ENCODE measurements at regions not wholly inside any gene's neighbourhood (a gene's known extent, or its start where the extent isn't known, plus 50 kb on each side); places are given as distances from the start of the nearest gene placed in this dataset.

DNA sequence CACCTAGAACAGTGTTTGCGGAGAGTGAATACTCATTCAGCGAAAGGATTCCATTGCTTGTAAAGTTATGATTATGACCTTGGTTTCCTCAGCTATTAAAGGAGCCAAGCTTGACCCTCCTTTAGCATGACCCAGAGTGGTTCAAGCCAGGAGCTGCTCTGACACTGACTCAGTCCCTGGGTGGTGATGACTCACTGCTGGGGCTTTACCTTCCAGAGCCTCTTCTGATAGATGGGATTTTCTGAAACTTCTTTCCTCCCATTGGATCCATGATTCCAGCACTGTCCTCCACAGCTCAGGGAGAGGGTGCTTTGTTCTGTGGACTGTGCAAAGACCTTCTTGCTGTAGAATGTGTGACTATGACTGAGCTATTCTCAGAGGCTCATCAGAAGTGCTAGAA is 77.4 kb downstream of the S1PR1 start:
- ATAC-seq: peak; percentile 61
- TF ChIP-seq, protein P1, sequence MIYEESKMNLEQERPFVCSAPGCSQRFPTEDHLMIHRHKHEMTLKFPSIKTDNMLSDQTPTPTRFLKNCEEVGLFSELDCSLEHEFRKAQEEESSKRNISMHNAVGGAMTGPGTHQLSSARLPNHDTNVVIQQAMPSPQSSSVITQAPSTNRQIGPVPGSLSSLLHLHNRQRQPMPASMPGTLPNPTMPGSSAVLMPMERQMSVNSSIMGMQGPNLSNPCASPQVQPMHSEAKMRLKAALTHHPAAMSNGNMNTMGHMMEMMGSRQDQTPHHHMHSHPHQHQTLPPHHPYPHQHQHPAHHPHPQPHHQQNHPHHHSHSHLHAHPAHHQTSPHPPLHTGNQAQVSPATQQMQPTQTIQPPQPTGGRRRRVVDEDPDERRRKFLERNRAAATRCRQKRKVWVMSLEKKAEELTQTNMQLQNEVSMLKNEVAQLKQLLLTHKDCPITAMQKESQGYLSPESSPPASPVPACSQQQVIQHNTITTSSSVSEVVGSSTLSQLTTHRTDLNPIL (CRISPR knock-in tag; IDR thresholded peaks at IDR 0.05; ENCODE audit: low read depth): no peak
- TF ChIP-seq ZFP30 (CRISPR knock-in tag; IDR thresholded peaks at IDR 0.05) (no peak), SNAI2 (CRISPR knock-in tag; IDR thresholded peaks at IDR 0.05) (no peak), TOX (CRISPR knock-in tag; IDR thresholded peaks at IDR 0.05; ENCODE audit: borderline replicate concordance) (no peak), ZNF565 (CRISPR knock-in tag; conservative IDR thresholded peaks at IDR 0.05; ENCODE audit: low read depth) (no peak), GLIS3 (CRISPR knock-in tag; IDR thresholded peaks at IDR 0.05) (no peak)

DNA sequence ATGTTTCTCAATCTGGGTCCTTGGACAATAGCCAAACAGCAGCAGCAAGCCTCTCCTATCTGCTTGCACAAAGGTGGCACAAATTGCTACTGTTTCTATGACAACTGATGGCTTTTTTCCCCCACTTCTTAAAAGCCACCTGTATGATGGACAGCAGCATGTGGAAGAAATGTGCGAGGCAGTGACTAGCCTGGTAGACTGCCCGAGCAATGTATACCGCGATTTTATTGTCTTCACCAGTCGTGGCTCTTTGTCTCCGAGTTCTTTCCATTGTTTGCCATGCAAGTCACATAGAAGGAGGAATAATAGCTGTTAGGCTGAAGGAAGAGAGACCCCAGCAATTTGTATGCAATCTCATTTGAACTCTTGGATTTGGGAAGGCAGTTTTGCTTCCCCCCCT is 79.4 kb downstream of the S1PR1 start:
- TF ChIP-seq, protein P2, sequence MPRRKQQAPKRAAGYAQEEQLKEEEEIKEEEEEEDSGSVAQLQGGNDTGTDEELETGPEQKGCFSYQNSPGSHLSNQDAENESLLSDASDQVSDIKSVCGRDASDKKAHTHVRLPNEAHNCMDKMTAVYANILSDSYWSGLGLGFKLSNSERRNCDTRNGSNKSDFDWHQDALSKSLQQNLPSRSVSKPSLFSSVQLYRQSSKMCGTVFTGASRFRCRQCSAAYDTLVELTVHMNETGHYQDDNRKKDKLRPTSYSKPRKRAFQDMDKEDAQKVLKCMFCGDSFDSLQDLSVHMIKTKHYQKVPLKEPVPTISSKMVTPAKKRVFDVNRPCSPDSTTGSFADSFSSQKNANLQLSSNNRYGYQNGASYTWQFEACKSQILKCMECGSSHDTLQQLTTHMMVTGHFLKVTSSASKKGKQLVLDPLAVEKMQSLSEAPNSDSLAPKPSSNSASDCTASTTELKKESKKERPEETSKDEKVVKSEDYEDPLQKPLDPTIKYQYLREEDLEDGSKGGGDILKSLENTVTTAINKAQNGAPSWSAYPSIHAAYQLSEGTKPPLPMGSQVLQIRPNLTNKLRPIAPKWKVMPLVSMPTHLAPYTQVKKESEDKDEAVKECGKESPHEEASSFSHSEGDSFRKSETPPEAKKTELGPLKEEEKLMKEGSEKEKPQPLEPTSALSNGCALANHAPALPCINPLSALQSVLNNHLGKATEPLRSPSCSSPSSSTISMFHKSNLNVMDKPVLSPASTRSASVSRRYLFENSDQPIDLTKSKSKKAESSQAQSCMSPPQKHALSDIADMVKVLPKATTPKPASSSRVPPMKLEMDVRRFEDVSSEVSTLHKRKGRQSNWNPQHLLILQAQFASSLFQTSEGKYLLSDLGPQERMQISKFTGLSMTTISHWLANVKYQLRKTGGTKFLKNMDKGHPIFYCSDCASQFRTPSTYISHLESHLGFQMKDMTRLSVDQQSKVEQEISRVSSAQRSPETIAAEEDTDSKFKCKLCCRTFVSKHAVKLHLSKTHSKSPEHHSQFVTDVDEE (CRISPR knock-in tag; IDR thresholded peaks at IDR 0.05): no peak
- no peak for TF ChIP-seq ESRRG (CRISPR knock-in tag; IDR thresholded peaks at IDR 0.05)
- no peak for ATAC-seq

DNA sequence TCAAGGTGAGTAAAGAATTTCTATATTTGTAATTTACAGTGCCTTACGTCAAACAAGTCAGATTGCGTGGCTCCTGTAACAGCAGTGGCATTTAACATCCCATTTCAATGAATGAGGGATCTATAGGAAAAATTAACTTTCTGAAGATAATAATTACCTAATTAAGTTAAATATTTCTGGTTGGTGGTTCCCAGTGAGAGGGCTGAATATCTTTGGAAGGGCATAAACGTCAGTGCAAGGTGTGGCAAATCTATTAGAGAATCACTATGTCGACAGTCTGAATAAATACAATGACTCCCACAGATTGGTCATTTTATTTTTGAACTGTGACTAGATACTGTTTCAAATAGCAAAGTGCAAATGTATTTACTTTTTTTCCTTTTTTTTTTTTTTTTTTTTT is 80.0 kb downstream of the S1PR1 start:
- TF ChIP-seq GLIS3 (CRISPR knock-in tag; IDR thresholded peaks at IDR 0.05) (no peak), CSDC2 (CRISPR knock-in tag; IDR thresholded peaks at IDR 0.05) (no peak), BACH2 (CRISPR knock-in tag; IDR thresholded peaks at IDR 0.05; ENCODE audit: borderline replicate concordance) (no peak), ARNTL (CRISPR knock-in tag; IDR thresholded peaks at IDR 0.05; ENCODE audit: borderline replicate concordance, low read depth) (no peak), ZC3H10 (CRISPR knock-in tag; IDR thresholded peaks at IDR 0.05) (no peak), TOX (CRISPR knock-in tag; IDR thresholded peaks at IDR 0.05; ENCODE audit: borderline replicate concordance) (no peak), ZFP3 (CRISPR knock-in tag; IDR thresholded peaks at IDR 0.05) (no peak), ZNF8 (CRISPR knock-in tag; IDR thresholded peaks at IDR 0.05) (no peak), PPARA (CRISPR knock-in tag; IDR thresholded peaks at IDR 0.05; ENCODE audit: borderline replicate concordance) (no peak)
- TF ChIP-seq, protein P2 (CRISPR knock-in tag; IDR thresholded peaks at IDR 0.05): no peak
- TF ChIP-seq, protein P3, sequence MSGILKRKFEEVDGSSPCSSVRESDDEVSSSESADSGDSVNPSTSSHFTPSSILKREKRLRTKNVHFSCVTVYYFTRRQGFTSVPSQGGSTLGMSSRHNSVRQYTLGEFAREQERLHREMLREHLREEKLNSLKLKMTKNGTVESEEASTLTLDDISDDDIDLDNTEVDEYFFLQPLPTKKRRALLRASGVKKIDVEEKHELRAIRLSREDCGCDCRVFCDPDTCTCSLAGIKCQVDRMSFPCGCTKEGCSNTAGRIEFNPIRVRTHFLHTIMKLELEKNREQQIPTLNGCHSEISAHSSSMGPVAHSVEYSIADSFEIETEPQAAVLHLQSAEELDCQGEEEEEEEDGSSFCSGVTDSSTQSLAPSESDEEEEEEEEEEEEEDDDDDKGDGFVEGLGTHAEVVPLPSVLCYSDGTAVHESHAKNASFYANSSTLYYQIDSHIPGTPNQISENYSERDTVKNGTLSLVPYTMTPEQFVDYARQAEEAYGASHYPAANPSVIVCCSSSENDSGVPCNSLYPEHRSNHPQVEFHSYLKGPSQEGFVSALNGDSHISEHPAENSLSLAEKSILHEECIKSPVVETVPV (CRISPR knock-in tag; IDR thresholded peaks at IDR 0.05): no peak

DNA sequence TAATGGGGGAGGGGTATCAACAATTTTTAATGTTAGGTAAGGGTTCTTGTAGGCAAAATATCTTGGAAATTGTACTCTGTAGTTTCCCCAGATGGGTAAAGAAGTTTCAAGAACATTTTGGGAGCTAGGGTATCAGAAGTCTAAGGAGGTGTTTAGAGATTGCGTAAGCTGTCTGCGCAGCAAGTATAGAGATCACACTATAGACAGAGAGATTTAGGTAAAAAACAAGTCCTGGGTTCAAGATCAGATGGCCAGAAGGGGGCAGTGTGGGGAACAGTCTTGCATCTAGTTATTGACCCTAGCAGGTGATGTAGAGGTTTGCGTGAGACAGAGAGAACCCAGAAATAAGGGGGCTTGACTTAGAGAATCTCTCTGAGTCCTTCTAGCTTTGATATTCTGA is 80.8 kb downstream of the S1PR1 start:
- no peak for ATAC-seq
- TF ChIP-seq ZFP3 (CRISPR knock-in tag; IDR thresholded peaks at IDR 0.05) (no peak), GLIS3 (CRISPR knock-in tag; IDR thresholded peaks at IDR 0.05) (no peak), BACH2 (CRISPR knock-in tag; IDR thresholded peaks at IDR 0.05; ENCODE audit: borderline replicate concordance) (no peak)
- TF ChIP-seq, protein P1 (CRISPR knock-in tag; IDR thresholded peaks at IDR 0.05; ENCODE audit: low read depth): no peak

More for the DNA sequence above, 80.0 kb downstream of the S1PR1 start:
- ATAC-seq: no peak

DNA sequence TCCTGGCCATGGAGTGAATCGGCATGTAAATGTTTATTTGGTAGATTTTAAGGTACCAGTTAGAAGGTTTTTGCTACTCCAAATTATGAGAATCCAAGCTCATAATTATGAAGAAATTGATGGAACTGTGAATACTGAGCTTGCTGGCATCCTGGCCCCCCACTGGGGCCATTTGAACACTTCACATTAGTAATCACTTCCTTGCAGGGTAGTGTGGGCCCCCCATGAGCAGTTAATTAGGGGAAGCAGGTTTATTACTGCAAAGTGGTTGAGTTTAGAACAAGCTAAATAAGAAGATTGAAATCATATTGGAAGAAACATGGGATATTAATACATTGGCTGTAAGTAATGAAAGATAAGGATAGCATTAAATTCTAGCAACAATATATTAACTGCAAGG is 86.7 kb downstream of the S1PR1 start:
- no peak for TF ChIP-seq CSDC2 (CRISPR knock-in tag; IDR thresholded peaks at IDR 0.05)
- no peak for TF ChIP-seq SNAI2 (CRISPR knock-in tag; IDR thresholded peaks at IDR 0.05)
- TF ChIP-seq BACH2 (CRISPR knock-in tag; IDR thresholded peaks at IDR 0.05; ENCODE audit: borderline replicate concordance): no peak
- no peak for TF ChIP-seq ZNF70 (CRISPR knock-in tag; IDR thresholded peaks at IDR 0.05)
- TF ChIP-seq, protein P4, sequence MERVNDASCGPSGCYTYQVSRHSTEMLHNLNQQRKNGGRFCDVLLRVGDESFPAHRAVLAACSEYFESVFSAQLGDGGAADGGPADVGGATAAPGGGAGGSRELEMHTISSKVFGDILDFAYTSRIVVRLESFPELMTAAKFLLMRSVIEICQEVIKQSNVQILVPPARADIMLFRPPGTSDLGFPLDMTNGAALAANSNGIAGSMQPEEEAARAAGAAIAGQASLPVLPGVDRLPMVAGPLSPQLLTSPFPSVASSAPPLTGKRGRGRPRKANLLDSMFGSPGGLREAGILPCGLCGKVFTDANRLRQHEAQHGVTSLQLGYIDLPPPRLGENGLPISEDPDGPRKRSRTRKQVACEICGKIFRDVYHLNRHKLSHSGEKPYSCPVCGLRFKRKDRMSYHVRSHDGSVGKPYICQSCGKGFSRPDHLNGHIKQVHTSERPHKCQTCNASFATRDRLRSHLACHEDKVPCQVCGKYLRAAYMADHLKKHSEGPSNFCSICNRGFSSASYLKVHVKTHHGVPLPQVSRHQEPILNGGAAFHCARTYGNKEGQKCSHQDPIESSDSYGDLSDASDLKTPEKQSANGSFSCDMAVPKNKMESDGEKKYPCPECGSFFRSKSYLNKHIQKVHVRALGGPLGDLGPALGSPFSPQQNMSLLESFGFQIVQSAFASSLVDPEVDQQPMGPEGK (CRISPR knock-in tag; IDR thresholded peaks at IDR 0.05; ENCODE audit: borderline replicate concordance): no peak
- TF ChIP-seq ZNF565 (CRISPR knock-in tag; conservative IDR thresholded peaks at IDR 0.05; ENCODE audit: low read depth): no peak
- no peak for TF ChIP-seq GLIS3 (CRISPR knock-in tag; IDR thresholded peaks at IDR 0.05)
- no peak for TF ChIP-seq ZC3H10 (CRISPR knock-in tag; IDR thresholded peaks at IDR 0.05)
- no peak for TF ChIP-seq ESRRG (CRISPR knock-in tag; IDR thresholded peaks at IDR 0.05)
- TF ChIP-seq, protein P3 (CRISPR knock-in tag; IDR thresholded peaks at IDR 0.05): no peak
- ATAC-seq: no peak
